Kidney capillary endothelial cell (primary cell): ENCODE measurements at regions not wholly inside any gene's neighbourhood (a gene's known extent, or its start where the extent isn't known, plus 50 kb on each side); places are given as distances from the start of the nearest gene placed in this dataset.
"Not testable (repeated sequence)": the region's sequence is repeated elsewhere in the genome, so short reads cannot be mapped to it uniquely, and the experiment has no call there.

Experiments used
- DNase-seq: peaks from one replicate; pipeline ENCODE4 v3.0.0-alpha.2; 2018; ENCODE audit warnings: low spot score

GRCh38 chr6:58358452-58358851 lies 1041.0 kb downstream of the PRIM2 start:
- not testable (repeated sequence) for DNase-seq

GRCh38 chr6:58365856-58366255 lies 1048.4 kb downstream of the PRIM2 start:
- DNase-seq = not testable (repeated sequence)

GRCh38 chr6:58406659-58407058 lies 1089.2 kb downstream of the PRIM2 start:
- DNase-seq = not testable (repeated sequence)

GRCh38 chr6:58419321-58419720 lies 1101.9 kb downstream of the PRIM2 start:
- DNase-seq = no peak
